Activated effector memory CD4-positive, alpha-beta T cell treated with anti-CD3 and anti-CD28 coated beads, Interleukin-2, amount 50 U/mL, for 16 hours (primary cell): ENCODE measurements at regions not wholly inside any gene's neighbourhood (a gene's known extent, or its start where the extent isn't known, plus 50 kb on each side); places are given as distances from the start of the nearest gene placed in this dataset.

Experiments
- DNase-seq: peaks from one replicate; pipeline ENCODE4 v3.0.0-alpha.2; 2020

DNA sequence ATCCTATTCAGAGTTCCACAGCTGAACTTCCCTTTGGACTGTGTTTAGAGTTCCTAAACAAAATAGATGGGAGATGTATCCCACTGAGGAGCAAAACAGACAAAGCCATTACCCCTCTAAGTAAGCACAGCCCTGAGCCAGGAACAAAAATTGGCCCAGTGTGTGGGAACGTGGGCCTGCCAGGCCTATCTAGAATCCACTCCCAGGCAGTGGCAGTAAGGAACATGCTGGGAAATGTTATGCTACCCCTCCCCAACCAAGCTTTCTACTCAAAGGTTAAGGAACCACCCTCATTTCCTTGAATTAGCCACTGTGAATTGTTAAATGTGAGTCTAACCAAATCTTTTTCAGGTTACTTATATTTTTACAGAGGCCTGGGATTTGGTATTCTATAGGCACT lies 405.1 kb upstream of the PTGER4 start:
- no peak for DNase-seq

DNA sequence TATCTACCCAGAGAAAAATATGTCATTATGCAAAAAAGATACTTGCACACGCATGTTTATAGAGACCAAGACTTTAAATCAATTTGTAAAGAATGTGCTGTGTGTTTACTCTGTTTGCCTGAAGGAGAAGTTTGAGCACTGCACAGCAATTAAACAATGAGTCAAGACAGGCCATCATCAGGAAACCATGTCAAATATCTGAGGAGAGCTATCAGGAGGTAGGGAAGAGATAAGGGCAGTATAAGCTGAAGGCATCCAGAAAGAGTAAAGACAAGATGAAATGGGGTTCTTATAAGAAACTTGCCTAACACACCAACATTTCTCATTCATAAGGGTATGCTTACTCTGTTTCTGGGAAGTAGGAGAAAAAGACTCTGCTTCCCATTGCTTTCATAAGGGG lies 405.8 kb upstream of the PTGER4 start:
- DNase-seq, result no peak

DNA sequence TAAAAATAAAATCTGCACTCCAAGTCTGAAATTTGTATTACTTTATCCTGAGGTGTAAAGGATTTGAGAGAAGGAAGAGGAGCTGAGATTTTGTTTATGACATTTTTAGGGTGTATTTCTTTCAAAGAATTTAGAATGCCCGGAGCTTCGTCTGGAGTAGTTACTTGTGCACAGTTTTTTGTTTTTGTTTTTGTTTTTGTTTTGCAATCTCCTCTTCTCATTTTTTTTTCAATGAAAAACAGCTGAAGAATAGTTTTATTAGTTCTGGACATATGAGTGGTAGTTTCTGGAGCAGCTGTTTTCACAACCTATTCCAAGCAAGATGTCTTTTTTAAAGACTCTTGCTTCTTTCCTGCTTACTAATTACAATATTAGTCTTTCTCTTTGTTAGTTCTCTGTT lies 408.2 kb upstream of the PTGER4 start:
- DNase-seq, result no peak

DNA sequence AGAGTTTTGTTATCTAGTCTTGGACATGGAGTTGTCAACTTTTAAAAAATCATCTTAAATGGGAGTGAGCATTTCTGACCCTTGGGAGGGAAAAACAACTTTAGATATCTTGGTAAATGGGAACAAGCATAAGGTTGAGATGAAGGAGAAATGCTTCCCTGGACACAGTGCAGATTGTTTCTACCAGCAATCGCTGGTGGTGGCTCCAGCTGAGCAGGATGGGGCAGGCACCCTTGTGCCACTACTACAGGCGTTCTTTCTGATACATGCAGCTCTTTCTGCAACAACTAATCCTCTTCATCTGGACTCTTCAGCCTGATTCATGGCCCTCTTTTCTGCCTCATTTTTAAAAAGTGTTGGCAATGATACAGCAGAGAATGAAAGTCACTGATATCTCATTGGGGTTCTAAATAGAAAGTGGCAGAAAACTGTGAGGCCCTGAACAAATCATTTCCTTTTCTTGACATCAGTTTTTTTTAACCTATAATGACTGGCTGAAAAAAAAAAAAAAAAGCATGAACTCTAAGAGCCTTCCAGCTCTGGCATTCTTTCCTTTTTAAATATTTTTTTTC lies 409.4 kb upstream of the PTGER4 start:
- no peak for DNase-seq

DNA sequence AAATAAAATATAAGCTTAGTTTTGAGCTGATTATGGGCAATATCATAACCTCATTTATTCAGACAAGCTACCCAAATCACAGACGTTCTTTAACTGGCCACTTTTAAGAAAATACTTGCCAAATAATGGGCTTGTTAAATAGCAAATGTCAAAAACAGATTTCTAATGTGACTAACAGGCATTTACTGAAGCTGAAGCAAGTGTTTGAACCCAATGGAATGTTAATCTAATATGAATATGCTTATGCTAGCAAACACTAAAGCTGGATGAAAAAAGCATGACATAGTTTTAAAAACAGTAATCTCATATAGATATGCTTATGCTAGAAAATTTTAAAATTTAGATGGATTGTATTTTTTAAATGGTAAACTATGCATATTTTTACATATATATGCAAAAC lies 411.6 kb upstream of the PTGER4 start:
- DNase-seq, result no peak

DNA sequence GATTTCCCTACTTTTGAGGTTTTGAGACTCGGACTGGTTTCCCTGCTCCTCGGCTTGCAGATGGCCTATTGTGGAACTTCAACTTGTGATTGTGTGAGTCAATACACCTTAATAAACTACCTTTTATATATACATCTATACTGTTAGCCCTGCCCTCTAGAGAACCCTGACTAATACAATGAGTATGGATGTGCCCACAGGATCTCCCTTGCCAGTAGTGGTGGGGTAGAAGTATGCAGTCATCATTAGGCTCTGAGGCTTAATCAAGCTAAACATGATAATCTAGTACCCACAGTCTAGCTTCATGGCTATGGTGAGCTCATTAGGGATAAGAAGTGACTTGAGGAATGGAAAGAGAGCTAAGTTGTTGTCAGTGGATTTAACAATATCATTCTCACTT lies 412.8 kb upstream of the PTGER4 start:
- no peak for DNase-seq

DNA sequence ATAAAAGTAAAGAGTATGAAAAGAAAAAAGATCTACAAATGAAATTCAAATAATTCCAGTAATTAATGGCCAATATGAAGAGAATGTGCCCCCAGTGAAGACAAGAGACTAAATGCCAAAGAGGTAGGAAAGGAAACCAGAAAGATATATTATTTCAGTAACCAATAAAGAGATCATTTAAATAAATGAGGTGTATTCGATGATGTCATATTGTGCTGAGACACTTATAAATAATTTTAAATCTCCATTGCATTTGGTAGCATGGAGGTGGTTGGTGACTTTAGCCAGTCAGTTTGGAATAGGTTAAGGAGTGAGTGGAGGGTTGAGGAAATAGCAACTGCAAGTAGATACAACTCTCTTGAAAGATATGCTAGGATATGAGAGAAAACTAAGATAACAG lies 417.7 kb upstream of the PTGER4 start:
- DNase-seq, result no peak

DNA sequence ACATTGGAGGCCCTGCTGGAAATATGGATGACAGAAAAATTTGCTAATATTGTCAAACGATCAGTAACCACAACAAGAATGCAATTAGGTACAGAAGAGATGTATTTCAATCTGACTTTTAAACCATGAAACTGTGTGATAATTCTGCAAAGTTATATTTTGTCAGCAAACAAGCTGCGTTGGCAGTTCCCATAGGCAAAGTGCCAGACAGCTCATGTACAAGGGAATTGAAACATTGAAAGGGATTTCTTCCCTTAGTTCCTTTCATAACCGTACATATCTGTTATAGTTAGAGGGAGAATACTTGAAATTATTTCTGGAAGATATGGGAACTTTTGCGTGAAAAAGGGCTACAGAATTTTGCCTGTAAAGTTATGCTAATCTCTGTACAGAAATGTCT lies 419.4 kb upstream of the PTGER4 start:
- no peak for DNase-seq

DNA sequence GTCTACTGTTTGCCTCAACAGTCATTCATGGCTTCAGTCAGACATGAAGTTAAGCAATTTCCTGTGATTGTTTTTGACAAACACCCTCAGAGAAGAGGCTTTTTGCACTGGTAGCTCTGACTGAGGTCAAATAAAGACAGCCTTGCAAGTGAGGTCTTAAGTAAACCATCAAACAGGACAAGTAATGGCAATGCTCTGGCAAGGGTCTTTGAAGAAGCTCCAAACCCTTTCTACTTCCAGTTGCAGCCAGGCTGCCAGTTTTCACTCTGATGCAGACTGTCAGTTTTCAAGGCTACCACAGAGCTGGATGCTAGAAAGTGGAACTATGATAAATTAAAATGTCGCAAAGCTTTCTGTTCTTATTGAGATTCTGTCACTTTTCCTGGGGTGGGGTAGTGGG lies 421.5 kb upstream of the PTGER4 start:
- no peak for DNase-seq

DNA sequence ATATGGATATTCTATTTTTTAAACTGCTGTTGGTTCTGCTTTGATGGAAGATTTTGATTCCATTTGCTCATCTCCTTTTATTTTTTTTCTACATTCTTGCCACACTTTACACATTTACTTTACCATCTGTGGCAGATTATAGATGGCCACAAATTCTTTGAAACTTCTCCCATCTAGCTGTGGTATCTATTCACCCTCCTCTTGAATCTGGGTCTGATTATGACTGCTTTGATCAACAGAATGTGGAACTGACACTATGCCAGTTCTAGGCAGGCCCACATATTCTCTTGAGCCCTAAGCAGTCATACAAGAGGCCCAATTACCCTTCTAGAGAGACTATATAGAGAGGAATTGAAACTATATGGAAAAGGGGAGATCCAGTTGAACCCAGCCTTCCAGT lies 439.0 kb upstream of the PTGER4 start:
- DNase-seq, result no peak

DNA sequence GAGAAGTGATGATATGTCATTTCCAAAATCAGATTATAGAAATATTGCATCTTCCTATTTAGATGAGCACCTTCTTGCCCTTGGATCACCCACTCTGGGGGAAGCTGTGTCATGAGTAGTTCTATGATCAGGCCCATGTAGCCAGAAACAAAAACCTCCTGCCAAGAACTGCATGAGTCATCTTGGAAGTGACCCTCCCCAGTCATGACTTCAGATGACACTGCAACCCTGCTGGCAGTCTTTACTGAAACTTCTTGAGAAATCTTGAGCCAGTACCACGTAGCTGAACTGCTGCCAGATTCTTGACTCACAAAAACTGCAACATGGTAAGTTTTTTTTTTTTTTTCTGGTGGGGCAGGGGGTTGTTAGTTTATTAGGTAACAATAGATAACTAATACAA lies 439.6 kb upstream of the PTGER4 start:
- peak; percentile 67 for DNase-seq

DNA sequence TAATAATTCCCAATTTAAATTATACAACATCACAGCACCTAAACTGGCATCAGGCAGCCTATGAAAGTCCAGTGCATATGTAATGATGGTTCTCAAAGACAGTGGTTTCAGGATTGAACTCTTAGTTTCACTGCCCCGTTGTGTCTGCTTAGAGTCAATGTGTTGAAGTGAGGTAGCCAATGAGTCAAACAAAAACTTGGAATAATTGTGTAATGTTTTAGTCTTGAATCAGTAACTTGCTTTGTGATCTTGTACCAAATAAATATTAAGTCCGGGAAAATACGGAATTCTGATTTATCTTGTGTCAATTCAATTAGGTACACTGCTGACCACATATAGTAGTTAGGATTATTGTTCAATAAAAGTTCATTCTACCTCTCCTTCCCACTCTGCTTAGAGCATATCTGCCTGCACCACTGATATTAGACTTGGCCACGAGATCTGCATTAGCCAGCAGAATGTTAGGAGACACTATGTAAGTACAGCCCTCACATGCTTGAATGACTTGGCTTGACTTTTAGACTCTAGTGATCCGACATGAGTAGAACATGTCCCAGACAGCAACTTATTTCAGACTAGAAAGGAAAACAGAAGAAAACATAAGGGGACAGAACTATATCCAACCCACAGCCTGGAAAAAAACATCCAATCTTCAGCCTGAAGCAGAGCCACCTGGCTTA lies 441.5 kb upstream of the PTGER4 start:
- no peak for DNase-seq

DNA sequence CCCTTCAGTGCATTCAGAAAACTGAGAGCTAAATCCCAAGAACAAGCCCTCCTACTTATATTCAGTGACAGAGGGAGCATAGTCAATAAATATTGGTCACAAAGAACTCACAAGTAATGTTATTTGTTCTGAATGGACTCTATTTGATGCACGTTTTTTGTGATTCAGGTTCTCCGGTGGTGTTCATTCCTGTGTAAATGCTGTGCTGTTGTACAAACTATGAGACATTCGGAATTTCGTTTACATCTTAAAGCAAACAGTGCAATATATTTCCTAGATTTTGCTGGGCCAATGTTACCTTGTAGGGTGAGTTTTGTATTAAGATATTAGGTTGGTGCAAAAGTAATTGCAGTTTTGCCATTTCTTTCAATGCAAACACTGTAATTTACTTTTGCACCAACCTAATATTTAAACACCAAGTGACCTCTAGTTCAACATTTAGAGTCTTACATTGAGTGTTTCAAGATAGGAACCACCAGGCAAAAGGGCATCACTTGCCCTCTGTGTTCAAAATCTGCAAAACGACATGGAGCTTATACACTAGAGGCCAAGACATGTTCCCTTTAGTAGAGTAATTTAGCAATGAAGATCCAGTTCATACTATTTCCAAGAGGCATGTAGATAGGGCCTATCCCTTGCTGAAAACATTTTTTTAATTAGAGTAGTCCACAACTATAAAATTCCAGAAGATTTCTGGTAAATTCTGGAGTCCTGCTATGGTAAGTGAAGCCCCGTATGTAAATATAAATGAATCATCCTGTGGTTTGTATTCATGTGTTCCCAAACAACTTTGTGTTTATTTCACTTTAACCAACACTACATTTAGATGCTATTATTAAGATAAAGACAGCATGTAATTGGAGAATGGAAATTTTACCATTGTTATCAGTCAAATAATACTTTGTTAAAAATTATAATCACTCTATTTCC lies 444.0 kb upstream of the PTGER4 start:
- no peak for DNase-seq

DNA sequence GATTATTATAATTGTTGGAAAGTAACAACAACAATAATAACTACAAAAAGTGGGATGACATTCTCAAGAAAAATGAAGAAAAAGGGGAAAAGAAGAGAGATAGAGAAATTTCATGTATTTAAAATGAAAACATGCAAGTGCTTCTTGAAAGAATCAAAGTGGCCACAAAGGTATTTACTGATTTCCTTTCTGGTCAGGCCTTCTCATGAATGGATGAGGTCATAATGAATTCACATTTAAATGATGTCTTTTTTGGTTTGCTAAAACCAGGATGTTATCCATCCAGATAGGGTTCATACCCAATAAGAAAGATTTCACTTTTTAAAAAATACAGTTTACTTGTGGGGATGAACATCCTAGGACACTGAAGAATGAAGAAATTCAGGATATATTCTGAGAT lies 446.4 kb upstream of the PTGER4 start:
- DNase-seq, result no peak

DNA sequence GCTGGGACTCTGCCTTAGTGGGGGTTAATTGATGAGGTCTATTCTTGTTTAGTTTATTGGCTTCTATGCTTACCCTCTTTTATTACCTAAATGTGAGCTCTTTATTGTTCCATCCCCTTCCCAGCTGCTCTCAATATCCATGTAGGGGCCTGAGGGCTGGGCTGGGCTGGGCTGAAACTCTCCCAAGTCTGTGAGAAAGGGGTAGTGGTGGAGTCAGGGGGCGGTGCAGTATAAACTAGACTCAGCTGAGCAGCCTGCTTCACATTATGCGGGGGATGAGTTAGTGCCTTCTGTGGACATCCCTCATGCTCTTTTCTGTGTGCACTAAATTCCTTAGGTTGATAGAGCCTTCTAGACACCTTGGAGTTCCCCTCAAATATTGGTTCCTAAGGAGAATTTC lies 451.8 kb upstream of the PTGER4 start:
- no peak for DNase-seq

DNA sequence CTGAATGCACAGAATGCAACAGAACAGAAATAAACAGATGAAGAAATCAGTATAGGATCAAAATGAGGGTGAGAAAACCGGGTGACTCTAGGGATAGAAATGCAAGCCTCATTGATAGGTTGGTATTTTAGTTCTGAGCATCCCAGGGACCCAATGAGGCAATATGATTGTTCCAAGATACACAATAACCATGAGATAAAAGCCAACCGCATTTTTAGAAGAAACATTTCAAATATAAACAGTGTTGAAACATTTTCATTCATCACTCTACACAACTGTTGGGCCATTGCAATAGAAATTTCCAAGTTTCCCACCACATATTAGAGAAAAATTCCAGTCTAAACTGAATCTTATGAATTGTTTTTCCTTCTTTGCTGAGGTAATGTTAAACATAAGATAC lies 452.3 kb upstream of the PTGER4 start:
- DNase-seq, result no peak

DNA sequence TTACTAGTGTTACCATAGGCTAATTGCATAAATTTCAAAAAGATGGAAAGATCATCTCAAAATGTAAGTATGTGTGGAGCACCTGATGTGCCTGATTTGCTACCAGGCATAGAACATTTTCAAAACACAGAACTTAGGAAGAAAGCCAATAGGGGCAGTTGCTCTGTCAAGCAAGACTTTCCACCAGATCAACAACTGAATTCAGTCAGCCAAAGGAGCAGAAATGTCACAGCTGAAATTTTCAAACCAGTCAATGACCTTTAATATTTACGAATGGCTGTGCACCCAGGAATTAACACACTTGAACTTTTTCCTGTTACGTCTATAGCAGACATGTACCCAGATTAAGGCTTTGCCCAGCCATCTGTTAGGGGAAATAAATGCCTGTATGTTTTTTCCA lies 452.8 kb upstream of the PTGER4 start:
- no peak for DNase-seq

DNA sequence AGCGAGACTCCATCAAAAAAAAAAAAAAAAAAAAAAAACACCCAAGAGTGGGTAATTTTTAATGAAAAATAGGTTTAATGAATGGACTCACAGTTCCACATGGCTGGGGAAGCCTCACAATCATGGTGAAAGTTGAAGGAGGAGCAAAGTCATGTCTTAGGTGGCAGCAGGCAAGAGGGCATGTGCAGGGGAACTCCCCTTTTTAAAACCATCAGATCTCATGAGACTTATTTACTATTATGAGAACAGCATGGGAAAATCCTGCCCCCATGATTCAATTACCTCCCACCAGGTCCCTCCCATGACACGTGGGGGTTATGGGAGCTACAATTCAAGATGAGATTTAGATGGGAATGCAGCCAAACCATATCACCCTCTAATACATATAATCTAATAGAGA lies 454.6 kb upstream of the PTGER4 start:
- DNase-seq, result peak; percentile 73

DNA sequence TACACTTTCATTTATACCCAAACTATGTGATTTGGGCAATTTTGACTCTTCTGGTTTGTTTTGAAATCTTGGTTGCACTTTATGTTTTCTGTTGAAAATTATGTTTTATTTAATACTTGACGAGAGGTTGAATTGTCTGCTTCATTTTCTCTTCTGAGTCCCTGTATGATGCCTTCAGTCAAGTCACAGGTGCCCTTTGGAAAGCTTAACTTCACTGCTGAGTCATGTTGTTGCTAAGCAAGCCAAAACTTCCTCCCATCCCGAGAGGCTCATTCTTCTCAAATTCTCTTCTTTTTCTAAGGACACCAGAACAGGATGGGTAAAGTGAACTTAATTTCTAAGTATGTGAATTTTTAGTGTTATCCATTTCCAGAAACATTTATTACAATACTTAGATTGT lies 455.3 kb upstream of the PTGER4 start:
- DNase-seq, result no peak

DNA sequence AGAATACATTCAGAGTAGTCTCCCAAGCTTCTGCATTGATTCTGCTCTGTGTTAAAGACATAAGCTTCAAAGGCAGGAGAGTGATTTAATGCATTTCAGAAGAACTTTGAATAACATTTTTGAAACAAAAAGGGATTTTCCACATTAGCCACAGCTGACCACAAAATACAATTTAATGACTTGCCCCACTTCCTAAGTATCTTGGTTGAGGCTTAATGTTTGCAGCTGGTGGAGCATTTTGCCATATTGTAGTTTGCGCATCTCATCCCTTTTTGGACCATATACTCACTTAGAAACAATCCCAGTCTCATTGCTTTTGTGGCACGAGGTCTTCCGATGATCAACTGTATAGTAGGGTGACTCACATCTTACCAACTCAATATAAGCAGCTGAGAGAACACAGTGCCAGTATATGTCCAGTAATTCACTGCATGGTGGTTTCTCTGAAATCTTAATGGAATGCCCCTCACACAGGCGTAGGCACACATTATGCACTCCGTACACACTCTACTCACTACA lies 455.8 kb upstream of the PTGER4 start:
- DNase-seq, result peak; percentile 64

DNA sequence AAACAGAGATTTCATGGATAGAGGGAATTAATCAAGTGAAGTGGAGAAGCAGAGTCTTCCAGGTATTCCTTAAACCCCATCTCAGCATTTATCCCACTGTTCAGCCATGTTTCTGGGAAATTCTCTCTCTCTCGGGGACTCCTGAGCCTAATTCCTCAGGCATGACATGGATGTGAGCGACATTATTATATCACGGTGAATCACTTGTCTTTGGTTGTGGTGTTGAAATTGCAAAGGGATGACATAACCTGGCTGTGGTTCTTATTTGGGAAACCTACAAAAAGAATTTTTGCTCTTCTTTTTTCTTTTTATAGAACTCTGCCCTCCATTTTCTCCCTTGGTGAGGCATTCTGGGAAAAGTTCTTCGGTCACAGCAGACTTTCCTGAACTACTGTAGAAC lies 457.9 kb upstream of the PTGER4 start:
- DNase-seq, result no peak

DNA sequence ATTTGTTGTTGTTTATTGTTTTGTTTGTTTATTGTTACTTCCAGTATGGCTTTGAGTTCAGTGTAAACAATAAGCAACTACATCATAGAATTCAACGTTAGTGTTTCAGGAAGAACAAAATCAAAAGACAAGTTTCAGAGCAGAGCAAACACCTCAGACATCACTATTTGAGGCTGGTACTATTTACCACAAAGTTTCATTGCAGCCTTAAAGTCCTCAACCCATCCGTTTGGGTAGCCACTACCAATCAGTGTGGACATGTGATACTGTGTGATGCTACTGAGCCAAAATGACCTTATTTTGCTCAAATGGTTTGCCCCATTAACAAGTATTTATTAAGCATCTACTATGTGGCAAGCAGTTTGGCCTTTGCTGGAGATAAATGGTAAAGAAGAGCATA lies 458.5 kb upstream of the PTGER4 start:
- DNase-seq, result no peak

DNA sequence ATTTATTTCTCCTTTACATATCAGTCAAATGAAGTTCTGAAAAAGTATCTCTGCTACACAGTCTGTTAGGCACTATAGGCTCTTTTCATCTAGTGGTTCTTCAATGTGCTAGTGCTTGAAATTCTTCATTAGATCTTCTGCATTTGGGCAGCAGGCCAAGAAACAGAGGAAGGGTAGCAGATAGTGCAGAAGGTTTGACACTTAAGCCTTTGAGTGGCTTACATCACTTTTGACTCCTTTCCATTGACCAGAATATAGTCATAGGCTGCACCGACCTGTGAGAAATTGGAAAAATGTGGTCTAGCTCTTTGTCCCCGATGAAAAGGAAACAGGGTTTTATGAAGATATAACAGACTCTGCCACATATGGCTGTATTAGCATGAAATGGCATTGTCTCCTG lies 459.5 kb upstream of the PTGER4 start:
- no peak for DNase-seq

DNA sequence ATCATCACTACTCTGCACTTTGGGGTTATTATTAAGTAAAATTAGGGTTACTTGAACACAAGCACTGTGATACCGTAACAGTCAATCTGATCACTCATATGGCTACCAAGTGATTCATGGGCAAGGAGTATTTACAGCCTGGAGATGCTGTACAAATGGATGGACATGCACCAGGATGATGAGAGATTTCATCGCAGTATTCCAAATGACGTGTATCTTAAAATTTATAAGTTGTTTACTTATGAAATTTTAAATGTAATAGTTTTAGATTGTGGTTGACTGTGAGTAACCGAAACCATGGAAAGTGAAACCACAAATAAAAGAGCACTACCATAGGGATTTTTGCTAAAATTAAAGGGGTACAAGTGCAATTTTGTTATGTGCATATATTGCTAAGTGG lies 462.2 kb upstream of the PTGER4 start:
- DNase-seq, result no peak
